ENCODE measurements at regions not wholly inside any gene's neighbourhood (a gene's known extent, or its start where the extent isn't known, plus 50 kb on each side); places are given as distances from the start of the nearest gene placed in this dataset.

GRCh38 chr19:28285917-28286316 is 927.0 kb downstream of the UQCRFS1 start:
- H3K9me3 ChIP-seq (ENCODE audit: severe bottlenecking) = no peaks in the 10 kb centered on the region
- no peaks in the 10 kb centered on the region for H3K4me1 ChIP-seq (ENCODE audit: insufficient read depth, poor library complexity, severe bottlenecking)
- no peak overlapping the region for H3K4me3 ChIP-seq (ENCODE audit: severe bottlenecking)
- ATAC-seq (ENCODE audit: low read depth) (no peak), DNase-seq (ENCODE audit: low spot score) (no peak)
- no peak for TF ChIP-seq CTCF (IDR thresholded peaks at IDR 0.05; ENCODE audit: poor library complexity, severe bottlenecking)
- no peaks in the 10 kb centered on the region for H3K36me3 ChIP-seq (ENCODE audit: low read depth)
- peaks cover 6% of the 10 kb centered on the region for H3K27me3 ChIP-seq (ENCODE audit: insufficient read depth, poor library complexity, severe bottlenecking)
- H3K27ac ChIP-seq (ENCODE audit: poor library complexity, severe bottlenecking) = no peak overlapping the region

GRCh38 chr19:28285078-28285477 is 927.9 kb downstream of the UQCRFS1 start:
- Histone ChIP-seq H3K36me3 (ENCODE audit: low read depth) (no peaks in the 10 kb centered on the region), H3K27ac (ENCODE audit: poor library complexity, severe bottlenecking) (no peak overlapping the region), H3K9me3 (ENCODE audit: severe bottlenecking) (no peaks in the 10 kb centered on the region)

GRCh38 chr19:28284389-28284788 is 928.6 kb downstream of the UQCRFS1 start:
- no peaks in the 10 kb centered on the region for H3K9me3 ChIP-seq (ENCODE audit: severe bottlenecking)
- peaks cover 15% of the 10 kb centered on the region for H3K27me3 ChIP-seq (ENCODE audit: insufficient read depth, poor library complexity, severe bottlenecking)
- TF ChIP-seq CTCF (IDR thresholded peaks at IDR 0.05; ENCODE audit: poor library complexity, severe bottlenecking) = no peak
- DNase-seq (ENCODE audit: low spot score) (no peak), ATAC-seq (ENCODE audit: low read depth) (no peak)
- no peak overlapping the region for H3K27ac ChIP-seq (ENCODE audit: poor library complexity, severe bottlenecking)
- H3K4me3 ChIP-seq (ENCODE audit: severe bottlenecking) = no peak overlapping the region
- no peaks in the 10 kb centered on the region for H3K4me1 ChIP-seq (ENCODE audit: insufficient read depth, poor library complexity, severe bottlenecking)
- H3K36me3 ChIP-seq (ENCODE audit: low read depth) = no peaks in the 10 kb centered on the region

More at GRCh38 chr19:28285078-28285477, 927.9 kb downstream of the UQCRFS1 start:
- no peak for DNase-seq (ENCODE audit: low spot score)
- no peaks in the 10 kb centered on the region for H3K4me1 ChIP-seq (ENCODE audit: insufficient read depth, poor library complexity, severe bottlenecking)
- ATAC-seq (ENCODE audit: low read depth) = no peak
- H3K27me3 ChIP-seq (ENCODE audit: insufficient read depth, poor library complexity, severe bottlenecking) = peaks cover 14% of the 10 kb centered on the region
- H3K4me3 ChIP-seq (ENCODE audit: severe bottlenecking) = no peak overlapping the region
- TF ChIP-seq CTCF (IDR thresholded peaks at IDR 0.05; ENCODE audit: poor library complexity, severe bottlenecking) = no peak

GRCh38 chr19:28283592-28283991 is 929.4 kb downstream of the UQCRFS1 start:
- no peak for TF ChIP-seq CTCF (IDR thresholded peaks at IDR 0.05; ENCODE audit: poor library complexity, severe bottlenecking)
- Histone ChIP-seq H3K4me1 (ENCODE audit: insufficient read depth, poor library complexity, severe bottlenecking) (no peaks in the 10 kb centered on the region), H3K27me3 (ENCODE audit: insufficient read depth, poor library complexity, severe bottlenecking) (peaks cover 15% of the 10 kb centered on the region), H3K4me3 (ENCODE audit: severe bottlenecking) (no peak overlapping the region), H3K27ac (ENCODE audit: poor library complexity, severe bottlenecking) (no peak overlapping the region), H3K36me3 (ENCODE audit: low read depth) (no peaks in the 10 kb centered on the region), H3K9me3 (ENCODE audit: severe bottlenecking) (no peaks in the 10 kb centered on the region)
- no peak for DNase-seq (ENCODE audit: low spot score)
- no peak for ATAC-seq (ENCODE audit: low read depth)

- H3K4me1 ChIP-seq (ENCODE audit: insufficient read depth, poor library complexity, severe bottlenecking) = no peaks in the 10 kb centered on the region
- no peak for TF ChIP-seq CTCF (IDR thresholded peaks at IDR 0.05; ENCODE audit: poor library complexity, severe bottlenecking)
- no peak for ATAC-seq (ENCODE audit: low read depth)
- H3K27me3 ChIP-seq (ENCODE audit: insufficient read depth, poor library complexity, severe bottlenecking) = peaks cover 15% of the 10 kb centered on the region
- H3K4me3 ChIP-seq (ENCODE audit: severe bottlenecking) = no peak overlapping the region
- H3K27ac ChIP-seq (ENCODE audit: poor library complexity, severe bottlenecking) = no peak overlapping the region
- no peaks in the 10 kb centered on the region for H3K9me3 ChIP-seq (ENCODE audit: severe bottlenecking)
- no peak for DNase-seq (ENCODE audit: low spot score)
- H3K36me3 ChIP-seq (ENCODE audit: low read depth) = no peaks in the 10 kb centered on the region
Observed at GRCh38 chr19:28281676-28282075, 931.3 kb downstream of the UQCRFS1 start.
